Activated CD8-positive, alpha-beta memory T cell treated with anti-CD3 and anti-CD28 coated beads, Interleukin-2, amount 50 U/mL, for 24 hours (primary cell): ENCODE measurements at regions not wholly inside any gene's neighbourhood (a gene's known extent, or its start where the extent isn't known, plus 50 kb on each side); places are given as distances from the start of the nearest gene placed in this dataset.
"Not testable (repeated sequence)": the region's sequence is repeated elsewhere in the genome, so short reads cannot be mapped to it uniquely, and the experiment has no call there.

Experiments used
- DNase-seq: peaks from one replicate; pipeline ENCODE4 v3.0.0-alpha.2; 2020; ENCODE audit errors: extremely low read depth

- no peak for DNase-seq
Measured at GRCh38 chr19:28569132-28570131, 643.5 kb downstream of the UQCRFS1 start.

GRCh38 chr19:28567834-28568233 is 645.1 kb downstream of the UQCRFS1 start:
- DNase-seq: no peak

DNA sequence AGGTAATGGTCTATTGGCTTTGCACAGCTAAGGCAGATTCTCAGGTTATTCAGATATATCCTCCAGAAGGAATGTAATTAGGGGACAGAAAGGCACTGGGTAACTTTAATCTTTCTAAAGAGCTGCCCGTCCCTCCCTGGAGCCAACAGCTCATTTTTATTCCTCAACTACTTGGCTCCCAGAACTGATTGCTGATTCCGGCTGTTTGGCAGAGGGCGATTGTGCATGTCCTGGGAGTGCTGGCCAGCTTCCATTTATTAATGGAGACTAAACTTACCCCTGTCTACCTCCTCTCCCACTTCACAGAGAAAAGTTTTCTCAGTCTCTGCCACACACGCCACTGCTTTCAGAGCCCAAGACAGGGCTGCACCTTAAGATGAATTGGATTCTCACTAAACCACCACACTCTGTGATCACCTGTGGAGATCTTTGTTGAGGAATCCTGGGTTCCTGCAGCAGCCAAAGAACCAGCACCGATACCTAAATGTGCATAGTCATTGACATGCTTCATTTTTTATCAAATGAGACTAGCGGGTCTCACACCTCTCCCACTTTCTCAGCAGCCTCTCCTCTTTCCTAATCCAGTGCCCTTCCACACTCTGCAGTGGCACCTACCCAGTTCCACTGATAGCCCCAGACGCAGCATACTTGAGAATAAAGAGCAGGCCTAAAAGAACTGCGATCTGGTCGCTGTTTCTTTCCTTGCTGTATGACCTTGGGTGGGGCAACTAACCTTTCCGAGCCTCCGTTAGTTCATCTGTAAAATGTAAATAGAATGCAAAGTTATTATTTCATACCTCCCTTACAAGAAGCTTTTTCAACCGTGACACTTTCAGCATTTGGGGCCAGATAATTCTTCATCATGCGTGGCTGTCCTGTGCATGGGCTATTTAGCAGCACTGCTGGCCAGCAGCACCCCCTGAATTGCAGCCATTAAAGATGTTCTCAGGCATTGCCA is 648.7 kb downstream of the UQCRFS1 start:
- DNase-seq: no peak

DNA sequence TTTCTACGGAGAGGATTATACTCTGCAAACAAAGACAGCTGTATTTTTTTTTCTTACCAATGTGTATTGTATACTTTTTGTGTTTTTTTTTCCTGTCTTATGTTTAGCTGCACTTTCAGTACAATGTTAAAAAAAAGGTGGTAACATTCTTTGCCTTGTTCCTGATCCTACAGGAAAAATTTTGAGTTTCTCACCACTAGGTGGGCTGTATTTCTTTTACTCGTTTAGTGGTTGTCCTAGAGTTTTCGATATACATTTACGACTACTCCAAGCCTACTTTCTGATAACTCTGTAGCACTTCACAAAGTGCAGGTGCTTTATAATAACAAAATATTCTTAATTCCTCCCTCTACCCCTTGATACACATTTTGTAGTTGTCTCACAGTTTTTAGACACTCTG is 652.2 kb downstream of the UQCRFS1 start:
- no peak for DNase-seq

GRCh38 chr19:28558783-28559182 is 654.2 kb downstream of the UQCRFS1 start:
- no peak for DNase-seq

- DNase-seq: no peak
Measured at GRCh38 chr19:28556371-28556770, 656.6 kb downstream of the UQCRFS1 start.

GRCh38 chr19:28555317-28555716 is 657.6 kb downstream of the UQCRFS1 start:
- DNase-seq: no peak

- no peak for DNase-seq
Measured at GRCh38 chr19:28554321-28555091, 658.4 kb downstream of the UQCRFS1 start.

DNA sequence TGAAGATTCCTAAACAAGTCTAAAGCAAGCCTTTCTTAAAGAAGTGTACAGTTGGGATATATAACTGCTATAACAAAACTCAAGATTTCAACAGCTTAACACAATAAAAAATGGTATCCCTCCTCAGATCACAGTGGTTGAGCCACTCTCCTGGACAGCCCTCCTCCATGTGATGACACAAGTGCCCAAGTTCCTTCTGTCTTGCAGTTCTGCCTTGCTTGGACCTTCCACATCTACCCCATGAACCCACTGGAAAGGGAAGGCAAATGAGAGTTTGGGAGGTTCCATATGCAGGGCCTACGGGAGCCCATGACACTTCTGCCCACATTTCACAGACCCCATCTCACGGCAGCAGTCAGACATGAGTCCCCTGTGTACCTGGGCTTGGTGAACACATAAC is 659.2 kb downstream of the UQCRFS1 start:
- DNase-seq: no peak

GRCh38 chr19:28553005-28553404 is 659.9 kb downstream of the UQCRFS1 start:
- DNase-seq: no peak

DNA sequence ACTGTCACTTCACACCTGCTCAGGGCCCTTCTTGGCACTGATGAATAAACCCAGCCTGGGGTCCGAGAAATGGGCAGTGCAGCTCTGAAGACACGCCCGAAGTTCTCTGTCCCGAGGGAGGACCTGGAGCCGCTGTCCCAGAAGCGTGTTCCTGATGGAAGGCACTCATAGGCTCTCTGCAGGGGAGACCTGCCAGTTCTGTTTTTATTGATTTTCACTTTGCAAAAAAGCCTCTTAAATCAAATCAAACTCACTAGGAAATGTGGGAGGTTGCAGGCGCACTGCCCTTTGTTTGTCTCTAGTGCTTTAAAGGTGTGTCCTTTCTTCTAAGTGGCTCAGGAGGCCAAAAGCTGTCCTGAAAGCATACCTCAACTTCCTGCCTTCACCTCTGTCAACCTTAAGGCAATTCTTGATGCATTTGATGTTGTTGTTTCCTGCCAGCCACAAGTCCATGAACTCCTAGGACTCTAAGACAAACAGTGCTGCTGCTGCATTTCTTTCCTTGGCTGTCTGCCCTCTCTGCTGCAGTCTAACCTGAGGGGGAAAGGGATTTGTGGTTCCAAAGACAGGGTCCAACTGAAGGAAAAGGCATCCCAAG is 663.2 kb downstream of the UQCRFS1 start:
- DNase-seq: no peak

- DNase-seq: no peak
Measured at GRCh38 chr19:28546148-28546685, 666.7 kb downstream of the UQCRFS1 start.

DNA sequence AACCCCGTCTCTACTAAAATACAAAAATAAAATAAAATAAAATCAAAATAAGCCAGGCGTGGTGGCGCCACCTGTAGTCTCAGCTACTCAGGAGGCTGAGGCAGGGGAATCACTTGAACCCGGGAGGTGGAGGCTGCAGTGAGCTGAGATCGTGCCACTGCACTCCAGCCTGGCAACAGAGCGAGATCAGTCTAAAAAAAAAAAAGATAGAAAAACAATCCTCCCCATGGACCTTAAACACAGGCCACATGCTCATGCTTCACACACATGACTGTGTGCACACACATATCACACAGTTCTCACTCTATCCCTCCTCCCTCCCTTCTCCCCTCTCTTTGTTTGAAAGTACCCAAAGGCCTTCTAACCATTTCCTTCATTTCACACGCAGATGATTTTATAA is 667.6 kb downstream of the UQCRFS1 start:
- not testable (repeated sequence) for DNase-seq

DNA sequence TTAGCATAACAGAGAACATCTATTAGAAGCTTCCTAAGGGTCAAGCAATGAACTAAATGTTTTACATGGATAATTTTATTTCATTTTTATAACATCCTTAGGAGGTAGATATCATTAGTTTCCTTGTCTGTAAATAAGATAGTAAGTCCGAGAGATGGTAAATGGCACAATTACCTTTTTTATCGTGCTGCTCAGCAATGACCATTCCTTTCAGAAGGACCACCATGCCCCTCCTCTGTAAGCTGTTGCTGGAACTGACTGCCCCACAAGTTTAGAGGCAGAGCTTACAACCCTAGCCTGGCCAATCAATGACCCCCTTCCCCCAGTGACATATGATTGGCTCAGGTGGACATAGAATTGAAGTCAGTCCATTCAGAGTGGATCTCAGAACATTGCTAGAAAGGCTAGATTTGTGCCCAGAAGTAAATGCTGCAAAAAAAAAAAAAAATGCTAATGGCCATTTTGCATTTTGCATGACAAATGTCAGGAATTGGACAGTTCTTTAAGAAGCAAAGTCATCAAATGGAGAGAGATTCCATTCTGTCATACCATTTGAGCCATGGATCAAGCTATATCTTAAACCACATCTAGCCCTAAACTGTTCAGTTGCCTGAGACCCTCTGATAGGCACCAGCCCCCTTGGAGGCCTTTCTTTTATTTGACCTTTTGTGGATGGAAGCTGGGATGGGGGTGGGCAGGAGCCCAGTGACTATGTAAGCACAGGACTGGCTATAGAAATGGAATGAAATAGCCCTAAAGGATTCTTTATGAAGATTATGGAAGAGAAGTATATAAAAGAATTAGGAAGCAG is 668.3 kb downstream of the UQCRFS1 start:
- no peak for DNase-seq

GRCh38 chr19:28543244-28543776 is 669.6 kb downstream of the UQCRFS1 start:
- DNase-seq: no peak

DNA sequence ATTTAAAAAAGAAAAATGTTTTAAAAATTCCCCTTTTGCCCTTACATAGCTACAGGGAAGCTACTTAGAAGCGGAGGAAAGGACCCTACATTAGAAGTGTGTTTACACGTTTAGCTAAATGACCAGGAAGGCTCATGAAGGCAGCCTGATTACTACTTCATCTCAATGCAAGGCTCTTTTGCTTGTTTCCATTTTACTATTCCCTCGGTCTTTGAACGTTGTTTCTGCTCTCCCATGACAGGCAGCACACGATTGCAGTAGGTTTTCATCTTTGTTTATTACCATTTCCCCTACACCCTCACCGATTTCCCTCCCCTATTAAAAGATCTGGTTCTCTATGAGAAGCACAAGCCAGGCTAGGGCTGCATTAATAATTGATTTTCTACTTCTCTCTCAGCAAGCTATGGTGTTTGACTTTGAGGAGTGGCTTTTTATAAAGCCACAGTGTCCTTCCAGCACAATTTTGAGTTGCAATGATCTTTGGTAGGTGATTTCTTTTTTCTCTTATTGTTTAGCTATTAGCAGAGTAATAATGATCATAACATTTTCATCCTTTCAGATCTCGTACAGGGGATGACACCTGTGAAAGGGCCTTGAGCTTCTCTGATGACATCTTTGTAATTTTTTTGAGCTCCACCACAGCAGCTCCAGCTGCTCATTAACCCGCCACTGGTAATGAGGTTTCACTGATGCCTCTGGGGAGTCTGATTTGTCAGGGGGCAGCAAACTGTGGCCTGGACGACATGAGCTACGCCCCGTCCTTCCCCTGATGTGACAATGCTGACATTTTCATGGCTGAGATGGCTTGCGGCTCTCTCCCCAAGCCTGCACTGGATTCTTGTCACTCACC is 670.3 kb downstream of the UQCRFS1 start:
- no peak for DNase-seq

DNA sequence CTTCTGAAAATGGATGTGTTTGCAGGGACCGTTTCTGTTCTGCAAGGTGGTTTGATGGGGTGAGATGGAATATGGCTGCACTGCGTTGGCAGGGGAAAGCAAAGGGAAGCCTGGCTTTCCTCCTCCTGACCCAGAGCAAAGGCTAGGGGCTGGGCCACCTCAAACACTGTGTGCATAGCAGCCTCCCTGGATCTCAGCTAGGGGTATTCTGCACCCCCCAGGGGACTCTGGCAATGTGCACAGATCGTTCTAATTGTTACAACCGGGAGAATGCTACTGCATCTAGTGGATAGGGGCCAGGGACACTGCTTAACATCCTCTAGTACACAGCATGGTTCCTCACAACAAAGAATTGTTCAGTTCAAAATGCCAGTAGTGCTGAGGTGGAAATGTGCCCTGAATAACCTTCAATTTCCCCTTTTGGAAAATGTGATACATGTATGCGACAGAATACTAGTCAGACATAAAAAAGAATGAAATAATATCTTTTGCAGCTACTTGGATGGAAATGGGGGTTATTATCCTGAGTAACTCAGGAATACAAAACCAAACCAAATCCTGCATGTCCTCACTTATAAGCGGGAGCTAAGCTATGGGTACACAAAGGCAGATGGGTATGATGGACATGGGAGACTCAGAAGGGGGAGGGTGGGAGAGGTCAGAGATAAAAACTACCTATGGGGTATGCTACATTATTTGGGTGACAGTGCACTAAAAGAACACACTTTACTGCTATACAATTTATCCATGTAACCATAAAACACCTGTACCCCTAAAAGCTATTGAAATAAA is 671.2 kb downstream of the UQCRFS1 start:
- no peak for DNase-seq

- DNase-seq: no peak
Measured at GRCh38 chr19:28541029-28541428, 671.9 kb downstream of the UQCRFS1 start.
